ENCODE measurements at regions not wholly inside any gene's neighbourhood (a gene's known extent, or its start where the extent isn't known, plus 50 kb on each side); places are given as distances from the start of the nearest gene placed in this dataset.

- TF ChIP-seq POLR2A (IDR thresholded peaks at IDR 0.05; ENCODE audit: low read depth, low read length): no peak
- TF ChIP-seq POLR2AphosphoS5 (IDR thresholded peaks at IDR 0.05; ENCODE audit: low read depth, low read length): no peak
- no peak for TF ChIP-seq POU2F2 (IDR thresholded peaks at IDR 0.05; ENCODE audit: low read depth, low read length)
- TF ChIP-seq TAF1 (IDR thresholded peaks at IDR 0.05; ENCODE audit: low read depth, low read length): no peak
- no peak for TF ChIP-seq SPI1 (IDR thresholded peaks at IDR 0.05; ENCODE audit: low read depth, low read length)
- TF ChIP-seq PAX5 (IDR thresholded peaks at IDR 0.05; ENCODE audit: insufficient read depth, low read length, severe bottlenecking): no peak
Observed at GRCh38 chr4:129353490-129353889, 257.5 kb downstream of the C4orf33 start.

Data from GM12891 (cell line).